ENCODE measurements at regions not wholly inside any gene's neighbourhood (a gene's known extent, or its start where the extent isn't known, plus 50 kb on each side); places are given as distances from the start of the nearest gene placed in this dataset.
A peak's percentile ranks its signal among the peaks of the same experiment; 100 is the strongest.
"Not testable (repeated sequence)": the region's sequence is repeated elsewhere in the genome, so short reads cannot be mapped to it uniquely, and the experiment has no call there.

- TF ChIP-seq CTCF (conservative IDR thresholded peaks at IDR 0.05; ENCODE audit: low read depth, low read length), result no peak
- DNase-seq (ENCODE audit: low read depth), result no peak
- no peak overlapping the region for H3K4me3 ChIP-seq (ENCODE audit: low read length)
These were observed 762.0 kb upstream of the PCDH10 start for GRCh38 chr4:132387060-132387459.

- DNase-seq (ENCODE audit: low read depth), result no peak
- H3K4me3 ChIP-seq (ENCODE audit: low read length), result no peak overlapping the region
- no peak for TF ChIP-seq CTCF (conservative IDR thresholded peaks at IDR 0.05; ENCODE audit: low read depth, low read length)
These were observed 753.5 kb upstream of the PCDH10 start for GRCh38 chr4:132395561-132395960.

GRCh38 chr4:132396636-132397035, 752.5 kb upstream of the PCDH10 start:
- DNase-seq (ENCODE audit: low read depth), result peak; percentile 19
- no peak for TF ChIP-seq CTCF (conservative IDR thresholded peaks at IDR 0.05; ENCODE audit: low read depth, low read length)
- H3K4me3 ChIP-seq (ENCODE audit: low read length), result no peak overlapping the region

- no peak for TF ChIP-seq CTCF (conservative IDR thresholded peaks at IDR 0.05; ENCODE audit: low read depth, low read length)
- DNase-seq (ENCODE audit: low read depth), result no peak
- no peak overlapping the region for H3K4me3 ChIP-seq (ENCODE audit: low read length)
These were observed 731.9 kb upstream of the PCDH10 start for GRCh38 chr4:132417220-132417619.

GRCh38 chr4:132427125-132427524, 722.0 kb upstream of the PCDH10 start:
- H3K4me3 ChIP-seq (ENCODE audit: low read length), result no peak overlapping the region
- TF ChIP-seq CTCF (conservative IDR thresholded peaks at IDR 0.05; ENCODE audit: low read depth, low read length), result no peak
- DNase-seq (ENCODE audit: low read depth), result no peak

GRCh38 chr4:132437117-132437516, 712.0 kb upstream of the PCDH10 start:
- no peak for TF ChIP-seq CTCF (conservative IDR thresholded peaks at IDR 0.05; ENCODE audit: low read depth, low read length)
- H3K4me3 ChIP-seq (ENCODE audit: low read length), result no peak overlapping the region
- no peak for DNase-seq (ENCODE audit: low read depth)

GRCh38 chr4:132445386-132445785, 703.7 kb upstream of the PCDH10 start:
- H3K4me3 ChIP-seq (ENCODE audit: low read length), result no peak overlapping the region
- no peak for TF ChIP-seq CTCF (conservative IDR thresholded peaks at IDR 0.05; ENCODE audit: low read depth, low read length)
- DNase-seq (ENCODE audit: low read depth), result no peak

GRCh38 chr4:132457987-132458386, 691.1 kb upstream of the PCDH10 start:
- not testable (repeated sequence) for DNase-seq (ENCODE audit: low read depth); H3K4me3 ChIP-seq (ENCODE audit: low read length)

Measured in retinal pigment epithelial cell (primary cell).